ENCODE measurements at regions not wholly inside any gene's neighbourhood (a gene's known extent, or its start where the extent isn't known, plus 50 kb on each side); places are given as distances from the start of the nearest gene placed in this dataset.

DNA sequence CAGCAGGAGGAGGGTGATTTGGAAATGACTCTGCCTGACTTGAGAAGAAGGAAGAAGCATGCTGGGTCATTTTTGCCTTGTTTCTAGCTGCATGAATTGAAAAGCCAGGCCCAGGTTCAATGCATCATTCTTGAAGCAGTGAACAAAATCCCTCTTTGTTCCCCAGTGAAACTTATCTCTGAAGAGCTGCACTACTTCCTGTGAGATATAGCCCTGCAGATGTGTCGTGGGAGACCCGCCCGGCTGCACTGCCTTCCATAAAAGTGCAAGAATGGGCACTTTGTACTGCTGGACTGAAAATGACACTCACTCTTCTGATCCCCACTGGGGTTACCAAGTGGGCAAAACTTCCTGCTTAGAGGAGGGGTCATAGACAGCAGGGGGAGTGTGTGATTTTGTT is 249.2 kb upstream of the NFIA start:
- WGBS: 43% methylated on average over 3 of the region's 3 CpGs
- DNase-seq (ENCODE audit: low spot score in 2 of 2): no peak
- H3K27me3 ChIP-seq: peaks cover 10% of the 10 kb centered on the region

GRCh38 chr1:60832367-60832766 is 250.0 kb upstream of the NFIA start:
- Histone ChIP-seq H3K4me3 (no peak overlapping the region), H3K36me3 (no peaks in the 10 kb centered on the region), H3K4me1 (no peaks in the 10 kb centered on the region), H3K27me3 (peaks cover 10% of the 10 kb centered on the region), H3K9me3 (no peaks in the 10 kb centered on the region), H3K27ac (no peak overlapping the region)
- WGBS: 77% methylated on average over 3 of the region's 3 CpGs
- no peak for DNase-seq (ENCODE audit: low spot score in 2 of 2)
- TF ChIP-seq POLR2AphosphoS5 (IDR thresholded peaks at IDR 0.05) (no peak), EP300 (IDR thresholded peaks at IDR 0.05) (no peak), POLR2A (IDR thresholded peaks at IDR 0.05) (no peak)
- TF ChIP-seq, protein P1, sequence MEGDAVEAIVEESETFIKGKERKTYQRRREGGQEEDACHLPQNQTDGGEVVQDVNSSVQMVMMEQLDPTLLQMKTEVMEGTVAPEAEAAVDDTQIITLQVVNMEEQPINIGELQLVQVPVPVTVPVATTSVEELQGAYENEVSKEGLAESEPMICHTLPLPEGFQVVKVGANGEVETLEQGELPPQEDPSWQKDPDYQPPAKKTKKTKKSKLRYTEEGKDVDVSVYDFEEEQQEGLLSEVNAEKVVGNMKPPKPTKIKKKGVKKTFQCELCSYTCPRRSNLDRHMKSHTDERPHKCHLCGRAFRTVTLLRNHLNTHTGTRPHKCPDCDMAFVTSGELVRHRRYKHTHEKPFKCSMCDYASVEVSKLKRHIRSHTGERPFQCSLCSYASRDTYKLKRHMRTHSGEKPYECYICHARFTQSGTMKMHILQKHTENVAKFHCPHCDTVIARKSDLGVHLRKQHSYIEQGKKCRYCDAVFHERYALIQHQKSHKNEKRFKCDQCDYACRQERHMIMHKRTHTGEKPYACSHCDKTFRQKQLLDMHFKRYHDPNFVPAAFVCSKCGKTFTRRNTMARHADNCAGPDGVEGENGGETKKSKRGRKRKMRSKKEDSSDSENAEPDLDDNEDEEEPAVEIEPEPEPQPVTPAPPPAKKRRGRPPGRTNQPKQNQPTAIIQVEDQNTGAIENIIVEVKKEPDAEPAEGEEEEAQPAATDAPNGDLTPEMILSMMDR (IDR thresholded peaks at IDR 0.05): no peak

More for the DNA sequence above, 249.2 kb upstream of the NFIA start:
- TF ChIP-seq, protein P1 (IDR thresholded peaks at IDR 0.05): no peak
- no peak for TF ChIP-seq POLR2AphosphoS5 (IDR thresholded peaks at IDR 0.05)
- TF ChIP-seq EP300 (IDR thresholded peaks at IDR 0.05): no peak
- no peak for TF ChIP-seq POLR2A (IDR thresholded peaks at IDR 0.05)
- Histone ChIP-seq H3K4me3 (no peak overlapping the region), H3K36me3 (no peaks in the 10 kb centered on the region), H3K4me1 (no peaks in the 10 kb centered on the region), H3K27ac (no peak overlapping the region), H3K9me3 (no peaks in the 10 kb centered on the region)

DNA sequence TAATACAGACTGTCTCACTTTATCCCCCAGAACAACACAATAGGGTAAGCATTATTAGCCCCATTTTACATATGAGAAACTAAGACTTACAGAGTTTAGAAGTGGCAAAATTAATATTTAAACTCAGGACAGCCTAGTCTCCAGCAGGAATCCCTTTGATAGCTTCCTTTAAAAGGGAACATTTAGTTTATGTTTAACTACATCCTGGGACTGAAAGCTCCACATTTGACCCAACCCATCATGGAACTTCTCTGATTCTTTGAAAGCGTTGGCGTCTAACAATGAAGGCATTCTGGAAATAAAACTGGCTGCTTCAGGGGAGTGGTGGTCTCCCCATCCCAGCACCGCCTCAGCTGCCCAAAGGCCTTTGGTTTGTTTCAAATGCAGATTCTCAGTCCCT is 250.6 kb upstream of the NFIA start:
- no peak overlapping the region for H3K4me3 ChIP-seq
- no peak for TF ChIP-seq POLR2AphosphoS5 (IDR thresholded peaks at IDR 0.05)
- TF ChIP-seq, protein P1 (IDR thresholded peaks at IDR 0.05): no peak
- TF ChIP-seq POLR2A (IDR thresholded peaks at IDR 0.05): no peak
- no peak for TF ChIP-seq EP300 (IDR thresholded peaks at IDR 0.05)
- peaks cover 10% of the 10 kb centered on the region for H3K27me3 ChIP-seq
- no peaks in the 10 kb centered on the region for H3K36me3 ChIP-seq
- H3K4me1 ChIP-seq: no peaks in the 10 kb centered on the region
- H3K27ac ChIP-seq: no peak overlapping the region
- no peaks in the 10 kb centered on the region for H3K9me3 ChIP-seq
- 93% methylated on average over 3 of the region's 3 CpGs for WGBS
- DNase-seq (ENCODE audit: low spot score in 2 of 2): no peak

GRCh38 chr1:60828944-60829343 is 253.4 kb upstream of the NFIA start:
- Histone ChIP-seq H3K27me3 (peaks cover 6% of the 10 kb centered on the region), H3K27ac (no peak overlapping the region), H3K4me1 (no peaks in the 10 kb centered on the region), H3K4me3 (no peak overlapping the region), H3K9me3 (no peaks in the 10 kb centered on the region), H3K36me3 (no peaks in the 10 kb centered on the region)
- no peak for DNase-seq (ENCODE audit: low spot score in 2 of 2)
- WGBS: 93% methylated on average over 3 of the region's 3 CpGs
- TF ChIP-seq POLR2A (IDR thresholded peaks at IDR 0.05): no peak
- TF ChIP-seq EP300 (IDR thresholded peaks at IDR 0.05): no peak

- Histone ChIP-seq H3K4me3 (no peak overlapping the region), H3K36me3 (no peaks in the 10 kb centered on the region), H3K27ac (no peak overlapping the region), H3K4me1 (no peaks in the 10 kb centered on the region), H3K27me3 (no peaks in the 10 kb centered on the region), H3K9me3 (no peaks in the 10 kb centered on the region)
- no peak for DNase-seq (ENCODE audit: low spot score in 2 of 2)
- WGBS: 91% methylated on average over 2 of the region's 2 CpGs
- TF ChIP-seq, protein P1 (IDR thresholded peaks at IDR 0.05): no peak
- TF ChIP-seq EP300 (IDR thresholded peaks at IDR 0.05) (no peak), POLR2AphosphoS5 (IDR thresholded peaks at IDR 0.05) (no peak), POLR2A (IDR thresholded peaks at IDR 0.05) (no peak)
Observed at GRCh38 chr1:60826320-60827094, 255.9 kb upstream of the NFIA start.

Measured in suprapubic skin (tissue), 4 donors.